Putamen (tissue), 1 donor: ENCODE measurements at regions not wholly inside any gene's neighbourhood (a gene's known extent, or its start where the extent isn't known, plus 50 kb on each side); places are given as distances from the start of the nearest gene placed in this dataset.
A peak's percentile ranks its signal among the peaks of the same experiment; 100 is the strongest.
"Not testable (repeated sequence)": the region's sequence is repeated elsewhere in the genome, so short reads cannot be mapped to it uniquely, and the experiment has no call there.

Source experiments
- DNase-seq: peaks from one replicate; pipeline ENCODE4 v3.0.0-alpha.2; 2016; ENCODE audit warnings: low spot score

GRCh38 chr3:106457281-106458180 is 588.7 kb upstream of the CBLB start:
- DNase-seq = no peak

GRCh38 chr3:106458952-106459351 is 590.1 kb upstream of the CBLB start:
- DNase-seq = peak; percentile 46

DNA sequence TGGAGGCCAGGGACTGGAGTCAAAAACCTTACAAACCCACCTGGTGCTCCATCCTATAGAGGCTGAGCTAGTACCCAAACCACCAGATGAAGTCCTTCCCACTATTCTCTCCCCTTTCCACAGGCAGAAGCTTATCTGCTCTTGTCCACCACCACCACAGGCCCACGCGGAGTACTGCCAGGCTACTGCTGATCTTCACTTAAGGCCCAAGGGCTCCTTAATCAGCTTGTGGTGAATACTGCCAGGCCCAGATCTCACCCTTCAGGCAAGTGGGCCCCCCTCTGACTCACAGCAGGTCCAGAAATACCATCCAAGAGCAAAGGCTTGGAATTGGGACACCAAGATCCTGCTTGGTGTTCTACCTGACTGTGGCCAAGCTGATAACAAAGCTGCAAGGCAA is 598.1 kb upstream of the CBLB start:
- no peak for DNase-seq

DNA sequence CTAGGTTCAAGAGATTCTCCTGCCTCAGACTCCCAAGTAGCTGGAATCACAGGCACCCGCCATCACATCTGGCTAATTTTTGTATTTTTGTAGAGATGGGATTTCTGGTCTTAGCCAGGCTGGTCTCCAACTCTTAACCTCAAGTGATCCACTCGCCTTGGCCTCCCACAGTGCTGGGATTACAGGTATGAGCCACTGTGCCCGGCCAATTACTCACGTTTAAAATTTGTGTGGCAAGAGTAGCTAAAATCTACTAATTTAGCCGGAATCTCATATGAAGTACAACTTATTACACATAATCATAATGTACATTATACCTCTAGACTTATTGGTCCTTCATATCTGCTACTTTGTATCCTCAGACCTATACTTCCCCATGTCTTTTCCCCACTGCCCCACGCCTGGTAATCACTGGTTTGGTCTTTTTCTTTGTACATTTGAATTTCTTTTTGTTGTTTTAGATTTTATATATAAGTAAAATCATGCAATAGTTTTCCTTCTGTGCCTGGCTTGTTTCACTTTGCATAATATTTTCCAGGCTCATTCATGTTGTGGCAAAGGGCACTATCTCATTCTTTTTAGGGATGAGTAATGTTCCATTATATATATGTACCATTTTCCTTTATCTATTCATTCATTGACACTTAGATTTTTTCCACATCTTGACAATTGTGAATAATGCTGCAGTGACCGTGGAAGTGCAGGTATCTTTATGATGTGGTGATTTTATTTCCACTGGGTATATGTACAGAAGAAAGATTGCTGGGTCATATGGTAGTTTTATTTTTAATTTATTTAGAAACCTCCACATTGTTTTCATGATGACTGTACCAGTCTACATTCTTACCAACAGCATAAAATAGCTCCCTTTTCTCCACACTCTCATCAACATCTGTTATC is 605.0 kb upstream of the CBLB start:
- DNase-seq = no peak

- no peak for DNase-seq
Observed at GRCh38 chr3:106482451-106482850, 613.6 kb upstream of the CBLB start.

GRCh38 chr3:106485217-106485616 is 616.4 kb upstream of the CBLB start:
- no peak for DNase-seq

DNA sequence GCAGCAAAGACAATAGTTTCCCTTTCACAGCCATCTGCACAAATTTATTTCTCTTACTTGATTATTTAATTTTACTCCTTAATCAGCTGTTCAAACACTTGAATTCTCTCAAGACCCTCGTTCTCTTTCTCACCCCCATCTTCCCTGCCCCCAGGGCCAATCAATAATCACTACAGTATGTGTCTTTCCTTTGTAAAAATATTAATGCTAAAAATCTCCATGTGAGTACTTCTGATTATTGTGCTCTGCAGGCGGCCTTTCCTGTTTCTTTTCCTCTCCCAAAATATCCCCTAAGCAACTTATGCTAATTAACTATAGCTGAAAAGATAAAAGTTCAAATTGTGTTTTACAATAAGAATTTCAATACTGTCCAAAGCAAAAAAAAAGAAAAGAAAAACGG is 617.0 kb upstream of the CBLB start:
- DNase-seq = no peak

DNA sequence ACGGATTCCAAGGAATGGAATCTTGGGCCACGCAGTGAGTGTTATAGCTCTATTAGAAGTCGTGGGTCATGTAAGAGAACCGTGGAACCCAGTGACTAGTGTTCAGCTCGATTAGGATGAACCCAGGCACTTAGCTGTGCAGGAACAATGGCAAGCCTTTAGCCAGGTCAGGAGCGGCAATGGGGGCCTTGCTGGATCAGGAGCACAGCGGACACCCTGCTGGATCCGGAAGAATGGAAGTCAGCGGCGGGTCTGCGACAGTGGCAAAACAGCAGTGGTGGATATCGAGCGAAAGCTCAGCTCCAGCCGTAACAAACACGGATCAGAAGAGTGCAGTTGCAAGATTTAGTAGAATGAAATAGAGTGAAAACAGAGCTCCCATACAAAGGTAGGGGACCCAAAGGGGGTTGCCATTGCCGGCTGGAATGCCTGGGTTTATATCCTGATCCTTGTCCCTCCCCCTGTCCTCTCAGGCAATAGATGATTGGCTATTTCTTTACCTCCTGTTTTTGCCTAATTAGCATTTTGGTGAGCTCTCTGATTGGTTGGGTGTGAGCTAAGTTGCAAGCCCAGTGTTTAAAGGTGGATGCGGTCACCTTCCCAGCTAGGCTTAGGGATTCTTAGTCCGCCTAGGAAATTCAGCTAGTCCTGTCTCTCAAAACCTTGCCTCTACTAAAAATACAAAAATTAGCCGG is 618.3 kb upstream of the CBLB start:
- DNase-seq = not testable (repeated sequence)

DNA sequence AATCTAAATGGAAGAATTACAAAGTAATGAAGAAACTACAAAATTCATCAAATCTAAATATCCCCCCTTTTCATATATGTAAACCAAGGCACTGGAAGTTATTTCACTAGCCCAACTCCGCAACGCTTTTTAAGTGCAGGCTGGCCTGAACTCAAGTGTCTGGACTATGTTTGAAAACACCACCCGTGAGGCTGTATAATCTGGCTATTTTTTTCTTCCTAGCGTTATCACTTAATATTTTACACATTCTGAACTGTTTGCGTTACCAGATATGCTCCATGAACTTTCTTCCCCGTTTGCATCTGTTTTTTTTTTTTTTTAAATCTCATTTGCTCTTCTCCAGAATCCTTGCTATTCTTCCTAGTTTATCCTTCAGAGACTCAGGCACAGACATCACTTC is 619.5 kb upstream of the CBLB start:
- DNase-seq = no peak

DNA sequence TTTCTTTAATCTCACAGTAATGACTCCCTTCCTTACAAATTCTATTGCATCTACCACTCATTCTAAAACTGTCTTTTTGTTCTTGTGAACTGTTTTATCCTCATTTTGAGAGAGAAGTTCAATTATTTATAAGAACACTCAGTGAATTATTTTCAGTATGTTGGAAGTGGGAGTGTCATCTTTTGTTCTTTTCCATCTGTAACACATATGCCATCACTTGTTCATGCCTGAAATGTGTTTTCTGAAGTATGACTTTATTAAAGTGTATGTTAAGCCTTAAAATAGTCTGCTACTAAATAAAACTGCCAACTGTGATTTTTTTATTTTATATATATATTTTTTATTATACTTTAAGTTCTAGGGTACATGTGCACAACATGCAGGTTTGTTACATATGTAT is 623.0 kb upstream of the CBLB start:
- DNase-seq = no peak

- DNase-seq = no peak
Observed at GRCh38 chr3:106508331-106508893, 639.6 kb upstream of the CBLB start.

DNA sequence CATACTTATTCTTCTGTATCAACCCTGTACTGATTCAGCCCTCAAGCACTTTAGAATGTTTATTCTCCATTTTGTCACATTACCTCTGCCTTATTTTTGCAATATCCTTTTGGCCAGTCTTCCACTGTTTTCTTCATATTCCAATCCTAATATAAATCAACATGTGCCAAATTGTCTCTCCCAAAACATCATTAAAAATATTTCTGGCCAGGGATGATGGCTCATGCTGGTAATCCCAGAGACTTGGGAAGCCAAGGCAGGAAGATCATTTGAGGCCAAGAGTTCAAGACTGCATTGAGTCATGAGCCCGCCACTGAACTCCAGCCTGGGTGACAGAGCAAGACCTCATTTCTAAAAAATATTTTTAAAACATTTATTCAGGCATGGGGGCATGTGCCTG is 641.4 kb upstream of the CBLB start:
- no peak for DNase-seq

GRCh38 chr3:106512846-106513245 is 644.0 kb upstream of the CBLB start:
- DNase-seq = no peak

GRCh38 chr3:106514431-106514830 is 645.6 kb upstream of the CBLB start:
- DNase-seq = no peak

DNA sequence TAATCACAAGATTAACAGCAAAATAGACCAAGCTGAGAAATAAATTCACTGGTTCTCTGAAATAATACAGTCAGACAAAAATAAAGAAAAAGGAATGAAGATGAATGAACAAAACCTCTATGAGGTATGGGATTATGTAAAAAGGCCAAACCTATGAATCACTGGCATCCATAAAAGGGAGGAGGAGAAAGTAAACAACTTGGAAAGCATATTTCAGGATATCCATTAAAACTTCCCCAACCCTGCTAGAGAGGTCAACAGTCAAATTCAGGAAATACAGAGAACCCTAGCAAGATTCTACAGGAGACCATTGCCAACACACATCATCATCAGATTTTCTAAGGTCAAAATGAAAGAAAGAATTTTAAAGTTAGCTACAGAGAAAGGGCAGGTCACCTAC is 649.7 kb upstream of the CBLB start:
- no peak for DNase-seq

DNA sequence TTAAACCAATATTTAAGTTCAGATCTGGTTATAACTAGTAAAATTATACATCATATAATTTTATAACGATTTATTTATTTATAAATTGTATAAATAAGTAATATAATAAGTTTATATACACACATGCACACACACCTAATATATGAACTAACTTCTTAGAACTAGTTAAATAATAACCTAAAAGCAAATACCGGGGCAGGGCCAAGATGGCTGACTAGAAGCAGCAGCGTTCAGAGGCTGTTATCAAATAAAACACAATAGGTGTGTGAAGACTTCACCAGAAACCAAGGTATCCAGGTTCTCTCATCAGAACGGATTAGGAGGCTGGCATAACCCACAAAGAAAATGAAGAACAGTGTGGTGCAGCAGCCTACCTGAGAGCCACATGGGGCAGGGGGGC is 653.6 kb upstream of the CBLB start:
- no peak for DNase-seq

DNA sequence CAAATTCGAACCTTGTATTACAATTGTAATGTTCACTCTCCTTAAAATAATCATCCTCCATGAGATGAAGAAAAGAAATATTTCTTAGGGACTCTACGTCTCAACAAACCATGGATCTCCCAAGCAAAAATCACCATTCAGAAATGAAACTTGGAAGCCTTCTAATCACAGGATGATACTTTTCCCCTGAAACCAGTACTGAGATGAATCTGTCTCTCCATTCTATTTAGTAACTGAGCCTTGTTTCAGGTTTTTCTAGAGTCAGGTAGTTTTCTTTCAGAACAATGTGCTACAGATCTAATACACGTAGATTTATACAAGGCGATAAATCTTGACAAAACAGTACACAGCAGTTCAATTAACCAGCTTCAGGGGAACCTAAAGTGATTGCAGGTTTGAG is 660.1 kb upstream of the CBLB start:
- no peak for DNase-seq

DNA sequence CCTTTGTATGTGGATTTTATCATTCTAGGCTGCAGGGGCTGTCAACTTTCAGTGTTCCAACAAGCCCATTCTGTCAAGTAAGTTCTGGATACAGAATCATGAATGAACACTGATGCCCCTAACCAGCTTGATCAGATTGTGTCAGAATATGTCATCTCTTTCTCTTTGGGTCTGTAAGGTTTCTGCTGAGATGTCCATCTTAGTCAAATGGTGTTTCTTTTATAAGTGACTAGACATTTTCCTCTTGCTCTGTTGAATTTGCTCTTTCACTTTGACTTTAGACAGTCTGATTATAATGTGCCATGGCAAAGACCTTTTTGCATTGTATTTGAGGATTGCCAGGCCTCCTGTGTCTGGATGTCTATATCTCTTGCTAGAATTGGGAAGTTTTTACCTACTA is 660.9 kb upstream of the CBLB start:
- no peak for DNase-seq

DNA sequence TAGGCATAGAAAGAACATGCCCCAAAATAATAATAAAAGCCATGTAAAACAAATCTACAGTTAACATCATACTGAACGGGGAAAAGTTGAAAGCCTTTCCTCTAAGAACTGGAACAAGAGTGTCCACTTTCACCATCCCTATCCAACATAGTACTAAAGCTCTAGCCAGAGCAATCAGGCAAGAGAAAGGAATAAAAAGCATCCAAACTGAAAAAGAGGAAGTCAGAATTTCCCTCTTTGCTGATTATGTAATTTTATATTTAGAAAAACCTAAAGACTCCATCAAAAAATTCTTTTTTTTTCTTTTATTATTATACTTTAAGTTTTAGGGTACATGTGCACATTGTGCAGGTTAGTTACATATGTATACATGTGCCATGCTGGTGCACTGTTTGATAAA is 661.6 kb upstream of the CBLB start:
- DNase-seq = no peak

GRCh38 chr3:106531771-106532329 is 663.0 kb upstream of the CBLB start:
- DNase-seq = not testable (repeated sequence)

DNA sequence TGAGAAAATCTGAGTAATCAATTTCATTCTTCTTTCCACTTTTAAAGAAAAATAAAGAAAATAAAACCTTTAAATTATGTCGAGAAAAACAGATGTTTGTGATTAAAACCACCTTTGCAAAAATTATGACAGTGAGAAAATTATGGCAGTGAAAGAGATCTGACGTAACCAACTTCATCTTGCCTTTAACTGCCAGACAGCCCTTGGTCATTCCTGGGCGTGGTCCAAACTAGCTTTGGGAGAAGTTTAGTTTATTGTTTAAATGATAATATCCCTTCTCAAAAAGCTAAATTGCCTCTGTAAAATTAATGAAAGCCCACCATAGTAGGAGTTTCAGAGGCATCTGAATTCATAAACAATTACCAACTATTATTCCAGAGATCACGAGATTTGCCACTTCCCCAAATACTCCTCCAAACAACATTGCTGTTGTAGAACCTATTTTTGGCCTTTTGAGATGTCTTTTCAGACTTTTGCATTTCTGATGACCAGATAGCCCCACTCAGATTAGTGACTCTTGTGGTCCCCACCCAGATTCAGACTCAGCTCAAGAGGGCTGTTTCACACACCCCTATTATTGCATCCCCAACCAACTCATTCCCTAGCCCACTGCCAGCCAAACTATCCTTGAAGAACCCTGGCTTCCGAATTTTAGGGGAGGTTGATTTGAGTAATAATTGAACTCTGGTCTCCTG is 664.4 kb upstream of the CBLB start:
- no peak for DNase-seq
